Neural cell (in vitro differentiated cells): ENCODE measurements at regions not wholly inside any gene's neighbourhood (a gene's known extent, or its start where the extent isn't known, plus 50 kb on each side); places are given as distances from the start of the nearest gene placed in this dataset.

Source experiments
- H2AFZ ChIP-seq: fragments of 200-600, 300-800 bp; sonication (generic), shearing (Covaris generic); 2 replicates; pipeline ENCODE4 v1.6.0; 2014; ENCODE audit warnings: low read depth, mild to moderate bottlenecking, antibody characterized with exemption, low read length, moderate library complexity
- H3F3A ChIP-seq: fragments of 200-600 bp; shearing (Covaris generic); 2 replicates; pipeline ENCODE4 v1.6.1; 2016; ENCODE audit warnings: mild to moderate bottlenecking, moderate library complexity, mixed read lengths, antibody characterized with exemption, low read length; ENCODE audit not compliant: insufficient read depth, poor library complexity, severe bottlenecking
- H3K27ac ChIP-seq: fragments of 200-600, 300-800 bp; sonication (generic), shearing (Covaris generic); 2 replicates; pipeline ENCODE4 v1.5.1; 2014; ENCODE audit warnings: mild to moderate bottlenecking, low read length, moderate library complexity
- H3K27me3 ChIP-seq: fragments of 300-800, 200-600 bp; sonication (generic), shearing (Covaris generic); 2 replicates; pipeline ENCODE4 v1.6.0; 2014; ENCODE audit warnings: mild to moderate bottlenecking, low read depth, low read length, moderate library complexity; ENCODE audit not compliant: insufficient read depth
- H3K36me3 ChIP-seq: fragments of 300-800, 200-600 bp; sonication (generic), shearing (Covaris generic); 2 replicates; pipeline ENCODE4 v1.5.1; 2014; ENCODE audit warnings: mild to moderate bottlenecking, antibody characterized with exemption, low read length, moderate library complexity; ENCODE audit not compliant: insufficient read depth
- H3K4me2 ChIP-seq: fragments of 300-800, 200-600 bp; sonication (generic), shearing (Covaris generic); 2 replicates; pipeline ENCODE4 v1.6.0; 2014; ENCODE audit warnings: mild to moderate bottlenecking, low read length
- H3K4me3 ChIP-seq: fragments of 300-800, 200-600 bp; sonication (generic), shearing (Covaris generic); 2 replicates; pipeline ENCODE4 v1.5.1; 2014; ENCODE audit warnings: mild to moderate bottlenecking, low read length, moderate library complexity
- H3K79me2 ChIP-seq: fragments of 200-600 bp; shearing (Covaris generic); replicated peaks from 2 replicates; pipeline ENCODE4 v1.6.0; 2014; ENCODE audit warnings: mild to moderate bottlenecking, low read length, moderate library complexity; ENCODE audit not compliant: insufficient read depth
- H3K9ac ChIP-seq: fragments of 300-800, 200-600 bp; sonication (generic), shearing (Covaris generic); 2 replicates; pipeline ENCODE4 v1.6.1; 2016; ENCODE audit warnings: mild to moderate bottlenecking, low read length, mixed read lengths
- H3K9me2 ChIP-seq: fragments of 200-600 bp; shearing (Covaris generic); 2 replicates; pipeline ENCODE4 v1.6.1; 2016; ENCODE audit warnings: mild to moderate bottlenecking, low read length, mixed read lengths; ENCODE audit not compliant: insufficient read depth
- H3K9me3 ChIP-seq: fragments of 200-600, 300-800 bp; sonication (generic), shearing (Covaris generic); 2 replicates; pipeline ENCODE4 v1.6.1; 2016; ENCODE audit warnings: mild to moderate bottlenecking, mixed run types, low read length, moderate library complexity, mixed read lengths
- H4K20me1 ChIP-seq: fragments of 200-600 bp; shearing (Covaris generic); 2 replicates; pipeline ENCODE4 v1.6.1; 2016; ENCODE audit warnings: mild to moderate bottlenecking, mixed run types; ENCODE audit not compliant: insufficient read depth
- EP300 ChIP-seq: fragments of 450-650 bp; conservative IDR thresholded peaks from 2 replicates; pipeline ENCODE4 v1.6.1; 2014; ENCODE audit warnings: antibody characterized with exemption, mild to moderate bottlenecking, moderate library complexity; ENCODE audit not compliant: poor library complexity, severe bottlenecking
- EZH2 ChIP-seq: fragments of 200-600, 300-800 bp; shearing (Covaris generic), sonication (generic); IDR thresholded peaks from 2 replicates; pipeline ENCODE4 v1.6.1; 2014; ENCODE audit warnings: antibody characterized with exemption, low read length, borderline replicate concordance, mild to moderate bottlenecking; ENCODE audit not compliant: insufficient read depth, poor library complexity, severe bottlenecking
- MXI1 ChIP-seq: fragments of 450-650 bp; conservative IDR thresholded peaks from 2 replicates; pipeline ENCODE4 v1.6.1; 2014; ENCODE audit warnings: antibody characterized with exemption, mild to moderate bottlenecking; ENCODE audit not compliant: poor library complexity, severe bottlenecking
- POLR2AphosphoS5 ChIP-seq: IDR thresholded peaks from 2 replicates; pipeline ENCODE4 v1.6.1; 2012
- RAD21 ChIP-seq: fragments of 450-650 bp; conservative IDR thresholded peaks from 2 replicates; pipeline ENCODE4 v1.6.1; 2014; ENCODE audit warnings: antibody characterized with exemption, mild to moderate bottlenecking, moderate library complexity
- SMC3 ChIP-seq: fragments of 450-650 bp; conservative IDR thresholded peaks from 2 replicates; pipeline ENCODE4 v1.6.1; 2014; ENCODE audit warnings: antibody characterized with exemption, mild to moderate bottlenecking, moderate library complexity; ENCODE audit not compliant: poor library complexity
- TAF1 ChIP-seq: IDR thresholded peaks from 2 replicates; pipeline ENCODE4 v1.6.1; 2012; ENCODE audit warnings: low read depth
- TF ChIP-seq, protein P1 (sequence below): fragments of 450-650 bp; IDR thresholded peaks from 2 replicates; pipeline ENCODE4 v1.5.1; 2014; ENCODE audit warnings: antibody characterized with exemption, mild to moderate bottlenecking, moderate library complexity; ENCODE audit not compliant: poor library complexity, severe bottlenecking
- TF ChIP-seq, protein P2 (sequence below): IDR thresholded peaks from 2 replicates; pipeline ENCODE4 v1.6.1; 2012; ENCODE audit warnings: borderline replicate concordance

DNA sequence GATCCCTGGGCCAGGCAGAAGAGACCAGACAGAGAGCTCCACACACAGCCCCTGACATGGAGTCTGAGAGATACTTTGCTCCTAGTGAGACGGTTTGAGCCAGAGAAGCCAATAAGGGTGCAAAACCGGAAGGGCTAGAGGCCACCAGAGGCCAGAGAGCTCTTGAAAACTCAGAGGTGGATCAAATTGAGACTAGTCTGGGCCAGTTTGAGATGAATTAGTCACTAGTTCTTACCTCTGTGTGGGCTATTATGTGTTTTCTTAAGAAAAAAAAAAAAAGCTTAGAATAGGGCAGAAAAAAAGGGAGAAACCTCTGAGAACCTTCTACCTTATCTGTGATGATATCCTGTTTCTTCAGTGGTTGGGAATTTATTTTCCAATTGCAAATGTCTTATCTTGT, 110.4 kb upstream of the EDNRA start:
- Histone ChIP-seq H3K27me3 (no peaks in the 10 kb centered on the region), H4K20me1 (no peaks in the 10 kb centered on the region), H3K27ac (no peak overlapping the region), H3K9me2 (no peaks in the 10 kb centered on the region), H3K4me2 (no peak overlapping the region), H3K9me3 (no peaks in the 10 kb centered on the region), H3F3A (no peaks in the 10 kb centered on the region), H3K9ac (no peak overlapping the region), H3K4me3 (no peak overlapping the region), H3K36me3 (no peaks in the 10 kb centered on the region), H3K79me2 (no peaks in the 10 kb centered on the region), H2AFZ (no peak overlapping the region)
- TF ChIP-seq, protein P1, sequence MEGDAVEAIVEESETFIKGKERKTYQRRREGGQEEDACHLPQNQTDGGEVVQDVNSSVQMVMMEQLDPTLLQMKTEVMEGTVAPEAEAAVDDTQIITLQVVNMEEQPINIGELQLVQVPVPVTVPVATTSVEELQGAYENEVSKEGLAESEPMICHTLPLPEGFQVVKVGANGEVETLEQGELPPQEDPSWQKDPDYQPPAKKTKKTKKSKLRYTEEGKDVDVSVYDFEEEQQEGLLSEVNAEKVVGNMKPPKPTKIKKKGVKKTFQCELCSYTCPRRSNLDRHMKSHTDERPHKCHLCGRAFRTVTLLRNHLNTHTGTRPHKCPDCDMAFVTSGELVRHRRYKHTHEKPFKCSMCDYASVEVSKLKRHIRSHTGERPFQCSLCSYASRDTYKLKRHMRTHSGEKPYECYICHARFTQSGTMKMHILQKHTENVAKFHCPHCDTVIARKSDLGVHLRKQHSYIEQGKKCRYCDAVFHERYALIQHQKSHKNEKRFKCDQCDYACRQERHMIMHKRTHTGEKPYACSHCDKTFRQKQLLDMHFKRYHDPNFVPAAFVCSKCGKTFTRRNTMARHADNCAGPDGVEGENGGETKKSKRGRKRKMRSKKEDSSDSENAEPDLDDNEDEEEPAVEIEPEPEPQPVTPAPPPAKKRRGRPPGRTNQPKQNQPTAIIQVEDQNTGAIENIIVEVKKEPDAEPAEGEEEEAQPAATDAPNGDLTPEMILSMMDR: no peak
- TF ChIP-seq POLR2AphosphoS5: no peak
- TF ChIP-seq TAF1: no peak
- TF ChIP-seq EP300: no peak
- no peak for TF ChIP-seq MXI1
- no peak for TF ChIP-seq RAD21
- TF ChIP-seq, protein P2, sequence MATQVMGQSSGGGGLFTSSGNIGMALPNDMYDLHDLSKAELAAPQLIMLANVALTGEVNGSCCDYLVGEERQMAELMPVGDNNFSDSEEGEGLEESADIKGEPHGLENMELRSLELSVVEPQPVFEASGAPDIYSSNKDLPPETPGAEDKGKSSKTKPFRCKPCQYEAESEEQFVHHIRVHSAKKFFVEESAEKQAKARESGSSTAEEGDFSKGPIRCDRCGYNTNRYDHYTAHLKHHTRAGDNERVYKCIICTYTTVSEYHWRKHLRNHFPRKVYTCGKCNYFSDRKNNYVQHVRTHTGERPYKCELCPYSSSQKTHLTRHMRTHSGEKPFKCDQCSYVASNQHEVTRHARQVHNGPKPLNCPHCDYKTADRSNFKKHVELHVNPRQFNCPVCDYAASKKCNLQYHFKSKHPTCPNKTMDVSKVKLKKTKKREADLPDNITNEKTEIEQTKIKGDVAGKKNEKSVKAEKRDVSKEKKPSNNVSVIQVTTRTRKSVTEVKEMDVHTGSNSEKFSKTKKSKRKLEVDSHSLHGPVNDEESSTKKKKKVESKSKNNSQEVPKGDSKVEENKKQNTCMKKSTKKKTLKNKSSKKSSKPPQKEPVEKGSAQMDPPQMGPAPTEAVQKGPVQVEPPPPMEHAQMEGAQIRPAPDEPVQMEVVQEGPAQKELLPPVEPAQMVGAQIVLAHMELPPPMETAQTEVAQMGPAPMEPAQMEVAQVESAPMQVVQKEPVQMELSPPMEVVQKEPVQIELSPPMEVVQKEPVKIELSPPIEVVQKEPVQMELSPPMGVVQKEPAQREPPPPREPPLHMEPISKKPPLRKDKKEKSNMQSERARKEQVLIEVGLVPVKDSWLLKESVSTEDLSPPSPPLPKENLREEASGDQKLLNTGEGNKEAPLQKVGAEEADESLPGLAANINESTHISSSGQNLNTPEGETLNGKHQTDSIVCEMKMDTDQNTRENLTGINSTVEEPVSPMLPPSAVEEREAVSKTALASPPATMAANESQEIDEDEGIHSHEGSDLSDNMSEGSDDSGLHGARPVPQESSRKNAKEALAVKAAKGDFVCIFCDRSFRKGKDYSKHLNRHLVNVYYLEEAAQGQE: no peak
- no peak for TF ChIP-seq SMC3
- TF ChIP-seq EZH2: no peak

DNA sequence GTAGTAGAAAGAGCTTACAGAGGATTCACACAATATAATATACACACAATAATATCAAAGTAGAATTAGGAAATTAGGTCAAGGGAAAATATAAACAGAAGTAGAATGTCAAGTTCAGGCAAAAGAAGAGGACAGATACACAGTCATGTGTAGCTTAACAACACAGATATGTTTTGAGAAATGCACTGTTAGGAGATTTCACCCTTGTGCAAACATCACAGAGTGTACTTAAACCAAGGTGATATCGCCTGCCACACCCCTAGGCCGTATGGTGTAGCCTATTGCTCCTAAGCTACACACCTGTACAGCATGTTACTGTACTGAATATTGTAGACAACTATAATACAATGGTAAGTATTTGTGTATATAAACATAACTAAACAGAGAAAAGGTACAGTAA, 110.0 kb upstream of the EDNRA start:
- Histone ChIP-seq H3F3A (no peaks in the 10 kb centered on the region), H3K36me3 (no peaks in the 10 kb centered on the region), H3K4me2 (no peak overlapping the region), H3K27ac (no peak overlapping the region), H3K9ac (no peak overlapping the region), H3K9me2 (no peaks in the 10 kb centered on the region), H2AFZ (no peak overlapping the region), H3K9me3 (no peaks in the 10 kb centered on the region), H3K4me3 (no peak overlapping the region), H3K27me3 (no peaks in the 10 kb centered on the region), H3K79me2 (no peaks in the 10 kb centered on the region), H4K20me1 (no peaks in the 10 kb centered on the region)
- TF ChIP-seq, protein P1: no peak
- no peak for TF ChIP-seq TAF1
- no peak for TF ChIP-seq EZH2
- TF ChIP-seq, protein P2: no peak
- TF ChIP-seq RAD21: no peak
- TF ChIP-seq POLR2AphosphoS5: no peak
- TF ChIP-seq SMC3: no peak
- no peak for TF ChIP-seq MXI1
- no peak for TF ChIP-seq EP300
